SK-N-SH treated with all-trans-retinoic acid at 6 μM for 48 hours (cell line): ENCODE measurements at regions not wholly inside any gene's neighbourhood (a gene's known extent, or its start where the extent isn't known, plus 50 kb on each side); places are given as distances from the start of the nearest gene placed in this dataset.
"Not testable (repeated sequence)": the region's sequence is repeated elsewhere in the genome, so short reads cannot be mapped to it uniquely, and the experiment has no call there.

ENCODE experiments used
- ATAC-seq: fragments of 200-7000 bp; cut with Tn5 transposase; 3 replicates; pipeline ENCODE4 v1.9.1; 2020; ENCODE audit warnings: mild to moderate bottlenecking, moderate library complexity
- ARNTL ChIP-seq: fragments of 450-650 bp; formaldehyde crosslinking; IDR thresholded peaks from 2 replicates; pipeline ENCODE4 v1.5.0; 2020; ENCODE audit warnings: low read depth, mild to moderate bottlenecking, moderate library complexity, borderline replicate concordance
- BACH2 ChIP-seq: fragments of 250-450 bp; sonication (Bioruptor Pico); IDR thresholded peaks from 2 replicates; pipeline ENCODE4 v1.9.0; 2021; ENCODE audit warnings: mild to moderate bottlenecking, borderline replicate concordance
- CSDC2 ChIP-seq: fragments of 250-450 bp; sonication (Bioruptor Pico); IDR thresholded peaks from 2 replicates; pipeline ENCODE4 v1.5.0; 2020; ENCODE audit warnings: mild to moderate bottlenecking, moderate library complexity
- ESRRG ChIP-seq: fragments of 250-450 bp; sonication (Bioruptor Pico); IDR thresholded peaks from 2 replicates; pipeline ENCODE4 v1.6.1; 2021; ENCODE audit warnings: mild to moderate bottlenecking
- GLIS3 ChIP-seq: fragments of 250-450 bp; sonication (Bioruptor Pico); IDR thresholded peaks from 2 replicates; pipeline ENCODE4 v1.5.0; 2020; ENCODE audit warnings: mild to moderate bottlenecking, moderate library complexity
- ISL1 ChIP-seq: fragments of 250-450 bp; sonication (Bioruptor Pico); IDR thresholded peaks from 2 replicates; pipeline ENCODE4 v2.1.2; 2022; ENCODE audit warnings: mild to moderate bottlenecking, moderate library complexity
- OSR1 ChIP-seq: fragments of 250-450 bp; sonication (Bioruptor Pico); IDR thresholded peaks from 2 replicates; pipeline ENCODE4 v1.8.0; 2022; ENCODE audit warnings: moderate library complexity, mild to moderate bottlenecking, inconsistent platforms
- PPARA ChIP-seq: fragments of 250-450 bp; sonication (Bioruptor Pico); IDR thresholded peaks from 2 replicates; pipeline ENCODE4 v1.5.0; 2020; ENCODE audit warnings: mild to moderate bottlenecking, borderline replicate concordance
- RARB ChIP-seq: fragments of 250-450 bp; sonication (Bioruptor Pico); IDR thresholded peaks from 2 replicates; pipeline ENCODE4 v1.8.0; 2021; ENCODE audit warnings: mild to moderate bottlenecking, moderate library complexity
- SNAI2 ChIP-seq: fragments of 250-450 bp; sonication (Bioruptor Pico); IDR thresholded peaks from 2 replicates; pipeline ENCODE4 v1.5.0; 2020; ENCODE audit warnings: mild to moderate bottlenecking, moderate library complexity
- TCF4 ChIP-seq: fragments of 250-450 bp; sonication (Bioruptor Pico); IDR thresholded peaks from 2 replicates; pipeline ENCODE4 v1.8.0; 2021; ENCODE audit warnings: mild to moderate bottlenecking, moderate library complexity, borderline replicate concordance
- TOX ChIP-seq: fragments of 250-450 bp; sonication (Bioruptor Pico); IDR thresholded peaks from 2 replicates; pipeline ENCODE4 v1.8.0; 2021; ENCODE audit warnings: mild to moderate bottlenecking, moderate library complexity, borderline replicate concordance
- ZC3H10 ChIP-seq: fragments of 250-450 bp; sonication (Bioruptor Pico); IDR thresholded peaks from 2 replicates; pipeline ENCODE4 v1.5.1; 2021; ENCODE audit warnings: mild to moderate bottlenecking, moderate library complexity
- ZFP3 ChIP-seq: fragments of 250-450 bp; sonication (Bioruptor Pico); IDR thresholded peaks from 2 replicates; pipeline ENCODE4 v1.5.0; 2020; ENCODE audit warnings: mild to moderate bottlenecking, moderate library complexity
- ZFP30 ChIP-seq: fragments of 450-650 bp; formaldehyde crosslinking; IDR thresholded peaks from 2 replicates; pipeline ENCODE4 v1.5.0; 2022; ENCODE audit warnings: mild to moderate bottlenecking, moderate library complexity
- ZNF565 ChIP-seq: fragments of 450-650 bp; formaldehyde crosslinking; conservative IDR thresholded peaks from 2 replicates; pipeline ENCODE4 v1.5.0; 2020; ENCODE audit warnings: low read depth, mild to moderate bottlenecking, moderate library complexity
- ZNF70 ChIP-seq: fragments of 450-650 bp; formaldehyde crosslinking; IDR thresholded peaks from 2 replicates; pipeline ENCODE4 v1.5.0; 2020; ENCODE audit warnings: mild to moderate bottlenecking, moderate library complexity
- ZNF8 ChIP-seq: fragments of 450-650 bp; formaldehyde crosslinking; IDR thresholded peaks from 2 replicates; pipeline ENCODE4 v1.5.0; 2020; ENCODE audit warnings: mild to moderate bottlenecking, moderate library complexity
- TF ChIP-seq, protein P1 (sequence below): fragments of 250-450 bp; sonication (Bioruptor Pico); IDR thresholded peaks from 2 replicates; pipeline ENCODE4 v1.5.1; 2021; ENCODE audit warnings: mild to moderate bottlenecking, moderate library complexity
- TF ChIP-seq, protein P2 (sequence below): fragments of 250-450 bp; sonication (Bioruptor Pico); IDR thresholded peaks from 2 replicates; pipeline ENCODE4 v1.8.0; 2020; ENCODE audit warnings: mild to moderate bottlenecking, moderate library complexity, borderline replicate concordance
- TF ChIP-seq, protein P3 (sequence below): fragments of 250-450 bp; sonication (Bioruptor Pico); IDR thresholded peaks from 2 replicates; pipeline ENCODE4 v1.5.0; 2020; ENCODE audit warnings: mild to moderate bottlenecking, moderate library complexity
- TF ChIP-seq, protein P4 (sequence below): fragments of 250-450 bp; sonication (Bioruptor Pico); IDR thresholded peaks from 2 replicates; pipeline ENCODE4 v1.5.1; 2020; ENCODE audit warnings: low read depth, mild to moderate bottlenecking, moderate library complexity

DNA sequence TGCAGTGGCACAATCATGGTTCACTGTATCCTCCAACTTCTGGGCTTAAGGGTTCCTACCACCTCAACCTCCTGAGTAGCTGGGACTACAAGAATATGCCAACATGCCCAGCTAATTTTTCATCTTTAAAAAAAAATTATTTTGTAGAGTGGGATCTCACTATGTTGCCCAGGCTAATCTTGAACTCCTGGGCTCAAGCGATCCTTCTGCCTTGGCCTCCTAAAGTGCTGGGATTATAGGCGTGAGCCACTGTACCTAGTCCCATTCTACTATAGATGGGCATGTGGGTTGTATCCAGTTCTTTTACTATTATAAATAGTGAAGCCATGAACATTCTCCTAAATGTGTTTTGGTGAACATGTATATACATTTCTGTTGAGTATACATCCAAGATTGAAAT is 57.9 kb upstream of the PAXBP1 start:
- TF ChIP-seq OSR1 (CRISPR knock-in tag) (no peak), ZFP30 (CRISPR knock-in tag) (no peak)
- ATAC-seq: no peak

DNA sequence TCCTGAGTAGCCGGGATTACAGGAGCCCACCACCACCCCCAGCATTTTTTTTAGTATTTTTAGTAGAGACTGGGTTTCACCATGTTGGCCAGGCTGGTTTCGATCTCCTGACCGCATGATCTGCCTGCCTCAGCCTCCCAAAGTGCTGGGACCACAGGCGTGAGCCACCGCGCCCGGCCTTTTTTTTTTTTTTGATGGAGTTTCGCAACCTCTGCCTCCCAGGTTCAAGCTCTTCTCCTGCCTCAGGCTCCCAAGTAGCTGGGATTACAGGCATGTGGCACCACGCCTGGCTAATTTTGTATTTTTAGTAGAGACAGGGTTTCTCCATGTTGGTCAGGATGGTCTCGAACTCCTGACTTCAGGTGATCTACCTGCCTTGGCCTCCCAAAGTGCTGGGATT is 60.2 kb upstream of the PAXBP1 start:
- not testable (repeated sequence) for ATAC-seq

DNA sequence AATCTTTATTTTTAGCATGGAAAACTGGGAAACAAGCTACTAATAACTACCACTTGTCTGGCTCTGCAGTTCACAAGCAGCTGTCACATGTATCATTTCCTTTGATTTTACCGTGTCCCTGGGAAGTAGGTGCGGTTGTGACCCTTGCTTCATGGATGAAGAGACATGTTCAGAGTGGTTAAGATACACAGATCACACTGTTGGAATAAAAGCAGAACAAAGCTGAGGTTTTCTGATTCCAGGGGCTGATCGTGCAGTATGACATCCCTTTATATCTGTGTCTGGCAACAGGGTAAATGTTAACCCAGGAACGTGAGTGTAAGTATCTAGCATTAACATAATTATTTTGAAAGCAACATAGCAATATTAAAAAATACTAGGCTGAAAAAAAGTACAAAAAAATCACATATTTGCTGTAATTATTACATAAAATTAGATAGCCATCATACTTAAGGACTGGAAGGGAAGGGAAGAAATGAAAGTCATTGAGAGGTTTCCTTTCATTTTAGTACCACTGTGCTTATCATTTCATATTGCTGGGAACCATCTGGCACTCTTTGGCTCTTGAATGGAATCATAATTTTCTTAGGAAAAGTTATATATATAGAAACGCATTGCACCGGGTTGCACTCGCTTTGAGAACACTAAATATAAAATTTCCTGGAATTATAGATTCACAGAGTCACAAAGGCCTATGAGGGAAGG is 62.8 kb upstream of the PAXBP1 start:
- TF ChIP-seq ZNF8 (CRISPR knock-in tag) (no peak), OSR1 (CRISPR knock-in tag) (no peak), BACH2 (CRISPR knock-in tag) (no peak)
- TF ChIP-seq, all 23 proteins: peak for 0
- ATAC-seq: no peak

DNA sequence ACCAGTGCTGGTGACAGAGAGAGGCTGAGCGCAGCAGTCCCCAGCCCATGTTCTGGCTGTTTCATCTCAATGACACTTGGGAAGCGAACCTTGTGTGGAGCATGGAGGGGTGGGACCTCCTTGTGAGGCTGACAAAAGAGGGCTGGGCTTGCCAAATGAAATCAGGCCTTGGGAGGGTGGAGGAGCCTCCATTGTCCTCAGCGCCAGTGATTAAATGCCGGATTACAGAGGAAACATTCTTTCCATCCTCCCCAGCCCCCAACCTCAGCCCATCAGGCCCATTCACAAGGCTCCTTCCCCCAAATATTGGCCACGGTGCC is 63.3 kb upstream of the PAXBP1 start:
- TF ChIP-seq, protein P1, sequence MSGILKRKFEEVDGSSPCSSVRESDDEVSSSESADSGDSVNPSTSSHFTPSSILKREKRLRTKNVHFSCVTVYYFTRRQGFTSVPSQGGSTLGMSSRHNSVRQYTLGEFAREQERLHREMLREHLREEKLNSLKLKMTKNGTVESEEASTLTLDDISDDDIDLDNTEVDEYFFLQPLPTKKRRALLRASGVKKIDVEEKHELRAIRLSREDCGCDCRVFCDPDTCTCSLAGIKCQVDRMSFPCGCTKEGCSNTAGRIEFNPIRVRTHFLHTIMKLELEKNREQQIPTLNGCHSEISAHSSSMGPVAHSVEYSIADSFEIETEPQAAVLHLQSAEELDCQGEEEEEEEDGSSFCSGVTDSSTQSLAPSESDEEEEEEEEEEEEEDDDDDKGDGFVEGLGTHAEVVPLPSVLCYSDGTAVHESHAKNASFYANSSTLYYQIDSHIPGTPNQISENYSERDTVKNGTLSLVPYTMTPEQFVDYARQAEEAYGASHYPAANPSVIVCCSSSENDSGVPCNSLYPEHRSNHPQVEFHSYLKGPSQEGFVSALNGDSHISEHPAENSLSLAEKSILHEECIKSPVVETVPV (CRISPR knock-in tag): no peak
- no peak for TF ChIP-seq GLIS3 (CRISPR knock-in tag)
- no peak for TF ChIP-seq ZNF70 (CRISPR knock-in tag)
- TF ChIP-seq ZNF8 (CRISPR knock-in tag): no peak
- TF ChIP-seq OSR1 (CRISPR knock-in tag): no peak
- TF ChIP-seq ZC3H10 (CRISPR knock-in tag): no peak
- TF ChIP-seq ZNF565 (CRISPR knock-in tag): no peak
- TF ChIP-seq, protein P2, sequence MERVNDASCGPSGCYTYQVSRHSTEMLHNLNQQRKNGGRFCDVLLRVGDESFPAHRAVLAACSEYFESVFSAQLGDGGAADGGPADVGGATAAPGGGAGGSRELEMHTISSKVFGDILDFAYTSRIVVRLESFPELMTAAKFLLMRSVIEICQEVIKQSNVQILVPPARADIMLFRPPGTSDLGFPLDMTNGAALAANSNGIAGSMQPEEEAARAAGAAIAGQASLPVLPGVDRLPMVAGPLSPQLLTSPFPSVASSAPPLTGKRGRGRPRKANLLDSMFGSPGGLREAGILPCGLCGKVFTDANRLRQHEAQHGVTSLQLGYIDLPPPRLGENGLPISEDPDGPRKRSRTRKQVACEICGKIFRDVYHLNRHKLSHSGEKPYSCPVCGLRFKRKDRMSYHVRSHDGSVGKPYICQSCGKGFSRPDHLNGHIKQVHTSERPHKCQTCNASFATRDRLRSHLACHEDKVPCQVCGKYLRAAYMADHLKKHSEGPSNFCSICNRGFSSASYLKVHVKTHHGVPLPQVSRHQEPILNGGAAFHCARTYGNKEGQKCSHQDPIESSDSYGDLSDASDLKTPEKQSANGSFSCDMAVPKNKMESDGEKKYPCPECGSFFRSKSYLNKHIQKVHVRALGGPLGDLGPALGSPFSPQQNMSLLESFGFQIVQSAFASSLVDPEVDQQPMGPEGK (CRISPR knock-in tag): no peak
- TF ChIP-seq CSDC2 (CRISPR knock-in tag): no peak
- TF ChIP-seq ARNTL: no peak
- TF ChIP-seq ZFP3: no peak
- ATAC-seq: no peak

DNA sequence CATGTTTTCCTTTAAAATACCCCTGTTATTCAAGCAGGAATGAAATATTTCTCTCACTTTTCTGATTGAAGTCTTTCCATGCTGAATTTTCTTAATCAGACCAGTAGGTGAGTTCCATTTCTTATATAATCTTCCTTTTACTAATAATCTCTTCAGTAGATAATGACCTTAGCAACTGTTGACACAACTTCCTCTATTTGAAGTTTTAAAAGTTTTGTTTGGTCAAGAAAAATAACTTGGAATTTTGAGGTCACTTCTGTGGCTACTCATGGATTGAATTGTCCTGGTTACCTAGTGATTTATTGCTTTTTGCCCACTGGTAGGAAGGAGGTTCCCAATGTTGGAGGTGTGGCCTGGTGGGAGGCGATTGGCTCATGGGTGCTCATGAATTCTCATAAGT is 70.6 kb upstream of the PAXBP1 start:
- TF ChIP-seq PPARA (CRISPR knock-in tag) (no peak), OSR1 (CRISPR knock-in tag) (no peak), BACH2 (CRISPR knock-in tag) (no peak), ARNTL (no peak), ZFP3 (no peak), ESRRG (CRISPR knock-in tag) (no peak), TOX (CRISPR knock-in tag) (no peak), ZNF8 (CRISPR knock-in tag) (no peak), ZNF565 (CRISPR knock-in tag) (no peak), ZFP30 (CRISPR knock-in tag) (no peak), SNAI2 (CRISPR knock-in tag) (no peak), TCF4 (no peak), RARB (CRISPR knock-in tag) (no peak), CSDC2 (CRISPR knock-in tag) (no peak), ZNF70 (CRISPR knock-in tag) (no peak), ISL1 (CRISPR knock-in tag) (no peak), ZC3H10 (CRISPR knock-in tag) (no peak), GLIS3 (CRISPR knock-in tag) (no peak)
- TF ChIP-seq, protein P3, sequence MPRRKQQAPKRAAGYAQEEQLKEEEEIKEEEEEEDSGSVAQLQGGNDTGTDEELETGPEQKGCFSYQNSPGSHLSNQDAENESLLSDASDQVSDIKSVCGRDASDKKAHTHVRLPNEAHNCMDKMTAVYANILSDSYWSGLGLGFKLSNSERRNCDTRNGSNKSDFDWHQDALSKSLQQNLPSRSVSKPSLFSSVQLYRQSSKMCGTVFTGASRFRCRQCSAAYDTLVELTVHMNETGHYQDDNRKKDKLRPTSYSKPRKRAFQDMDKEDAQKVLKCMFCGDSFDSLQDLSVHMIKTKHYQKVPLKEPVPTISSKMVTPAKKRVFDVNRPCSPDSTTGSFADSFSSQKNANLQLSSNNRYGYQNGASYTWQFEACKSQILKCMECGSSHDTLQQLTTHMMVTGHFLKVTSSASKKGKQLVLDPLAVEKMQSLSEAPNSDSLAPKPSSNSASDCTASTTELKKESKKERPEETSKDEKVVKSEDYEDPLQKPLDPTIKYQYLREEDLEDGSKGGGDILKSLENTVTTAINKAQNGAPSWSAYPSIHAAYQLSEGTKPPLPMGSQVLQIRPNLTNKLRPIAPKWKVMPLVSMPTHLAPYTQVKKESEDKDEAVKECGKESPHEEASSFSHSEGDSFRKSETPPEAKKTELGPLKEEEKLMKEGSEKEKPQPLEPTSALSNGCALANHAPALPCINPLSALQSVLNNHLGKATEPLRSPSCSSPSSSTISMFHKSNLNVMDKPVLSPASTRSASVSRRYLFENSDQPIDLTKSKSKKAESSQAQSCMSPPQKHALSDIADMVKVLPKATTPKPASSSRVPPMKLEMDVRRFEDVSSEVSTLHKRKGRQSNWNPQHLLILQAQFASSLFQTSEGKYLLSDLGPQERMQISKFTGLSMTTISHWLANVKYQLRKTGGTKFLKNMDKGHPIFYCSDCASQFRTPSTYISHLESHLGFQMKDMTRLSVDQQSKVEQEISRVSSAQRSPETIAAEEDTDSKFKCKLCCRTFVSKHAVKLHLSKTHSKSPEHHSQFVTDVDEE (CRISPR knock-in tag): no peak
- TF ChIP-seq, protein P4, sequence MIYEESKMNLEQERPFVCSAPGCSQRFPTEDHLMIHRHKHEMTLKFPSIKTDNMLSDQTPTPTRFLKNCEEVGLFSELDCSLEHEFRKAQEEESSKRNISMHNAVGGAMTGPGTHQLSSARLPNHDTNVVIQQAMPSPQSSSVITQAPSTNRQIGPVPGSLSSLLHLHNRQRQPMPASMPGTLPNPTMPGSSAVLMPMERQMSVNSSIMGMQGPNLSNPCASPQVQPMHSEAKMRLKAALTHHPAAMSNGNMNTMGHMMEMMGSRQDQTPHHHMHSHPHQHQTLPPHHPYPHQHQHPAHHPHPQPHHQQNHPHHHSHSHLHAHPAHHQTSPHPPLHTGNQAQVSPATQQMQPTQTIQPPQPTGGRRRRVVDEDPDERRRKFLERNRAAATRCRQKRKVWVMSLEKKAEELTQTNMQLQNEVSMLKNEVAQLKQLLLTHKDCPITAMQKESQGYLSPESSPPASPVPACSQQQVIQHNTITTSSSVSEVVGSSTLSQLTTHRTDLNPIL (CRISPR knock-in tag): no peak
- no peak for ATAC-seq
